HG02678 (cell line): ENCODE measurements at regions not wholly inside any gene's neighbourhood (a gene's known extent, or its start where the extent isn't known, plus 50 kb on each side); places are given as distances from the start of the nearest gene placed in this dataset.

Experiments used
- ATAC-seq: cut with Tn5 transposase; IDR thresholded peaks from one replicate; pipeline ENCODE4 v1.9.1; 2021; ENCODE audit warnings: mild to moderate bottlenecking, moderate library complexity; ENCODE audit not compliant: unreplicated experiment

GRCh38 chr7:131745390-131746248, 189.2 kb upstream of the PODXL start:
- no peak for ATAC-seq

GRCh38 chr7:131741446-131741845, 185.0 kb upstream of the PODXL start:
- ATAC-seq = no peak

- no peak for ATAC-seq
Measured at GRCh38 chr7:131737746-131738465, 181.5 kb upstream of the PODXL start.

- no peak for ATAC-seq
Measured at GRCh38 chr7:131735101-131735500, 178.7 kb upstream of the PODXL start.

GRCh38 chr7:131733604-131734003, 177.2 kb upstream of the PODXL start:
- no peak for ATAC-seq

- ATAC-seq = no peak
Measured at GRCh38 chr7:131727189-131727588, 170.8 kb upstream of the PODXL start.

- ATAC-seq = no peak
Measured at GRCh38 chr7:131726686-131727085, 170.3 kb upstream of the PODXL start.

GRCh38 chr7:131726031-131726430, 169.6 kb upstream of the PODXL start:
- no peak for ATAC-seq

GRCh38 chr7:131724776-131725345, 168.4 kb upstream of the PODXL start:
- ATAC-seq = no peak

GRCh38 chr7:131723926-131724325, 167.5 kb upstream of the PODXL start:
- ATAC-seq = no peak

GRCh38 chr7:131722371-131722770, 165.9 kb upstream of the PODXL start:
- ATAC-seq = no peak

GRCh38 chr7:131721660-131722059, 165.2 kb upstream of the PODXL start:
- no peak for ATAC-seq

- ATAC-seq = no peak
Measured at GRCh38 chr7:131720703-131721102, 164.3 kb upstream of the PODXL start.

GRCh38 chr7:131717181-131717580, 160.8 kb upstream of the PODXL start:
- no peak for ATAC-seq

GRCh38 chr7:131699323-131699722, 142.9 kb upstream of the PODXL start:
- no peak for ATAC-seq

GRCh38 chr7:131692131-131692960, 135.9 kb upstream of the PODXL start:
- ATAC-seq = no peak

GRCh38 chr7:131691454-131692130, 135.2 kb upstream of the PODXL start:
- ATAC-seq = no peak

GRCh38 chr7:131690441-131690840, 134.0 kb upstream of the PODXL start:
- no peak for ATAC-seq

- no peak for ATAC-seq
Measured at GRCh38 chr7:131689662-131690234, 133.3 kb upstream of the PODXL start.
